WTC11 (cell line): ENCODE measurements at regions not wholly inside any gene's neighbourhood (a gene's known extent, or its start where the extent isn't known, plus 50 kb on each side); places are given as distances from the start of the nearest gene placed in this dataset.

Experiments
- ATAC-seq: fragments of 200-7000 bp; cut with Tn5 transposase; 2 replicates; pipeline ENCODE4 v1.10.0; 2021; ENCODE audit warnings: mild to moderate bottlenecking, moderate library complexity
- CTCF ChIA-PET: fragments of 300-600 bp; sonication (Branson Sonifier 250); formaldehyde crosslinking; loops from one replicate; lab custom pipeline; 2021; ENCODE audit warnings: antibody characterized with exemption; lab: Charles Lee
- POLR2A ChIA-PET: fragments of 350-600 bp; sonication (Branson Sonifier 250); formaldehyde crosslinking; loops from one replicate; lab custom pipeline; 2021; ENCODE audit warnings: antibody characterized with exemption; lab: Charles Lee
- DNase-seq: peaks from one replicate; pipeline ENCODE4 v3.0.0; 2021; ENCODE audit warnings: low spot score
- H3K27ac Mint-ChIP-seq: 2 replicates; pipeline ENCODE4 v1.8.0; 2021; ENCODE audit warnings: mixed read lengths
- H3K27me3 Mint-ChIP-seq: 2 replicates; pipeline ENCODE4 v1.8.0; 2021; ENCODE audit warnings: low read depth, mild to moderate bottlenecking, moderate library complexity, mixed read lengths
- H3K36me3 Mint-ChIP-seq: 2 replicates; pipeline ENCODE4 v1.8.0; 2021; ENCODE audit warnings: mixed read lengths
- H3K4me1 Mint-ChIP-seq: 2 replicates; pipeline ENCODE4 v1.8.0; 2022; ENCODE audit warnings: mixed read lengths
- H3K4me3 Mint-ChIP-seq: 2 replicates; pipeline ENCODE4 v1.8.0; 2021; ENCODE audit warnings: mild to moderate bottlenecking, moderate library complexity, mixed read lengths
- H3K9me3 Mint-ChIP-seq: 2 replicates; pipeline ENCODE4 v1.8.0; 2021; ENCODE audit warnings: mixed read lengths
- AR ChIP-seq: fragments of 250-450 bp; sonication (Bioruptor Pico); IDR thresholded peaks from 2 replicates; pipeline ENCODE4 v1.9.0; 2021; ENCODE audit warnings: mild to moderate bottlenecking
- HMGA2 ChIP-seq: fragments of 250-450 bp; sonication (Bioruptor Pico); IDR thresholded peaks from 2 replicates; pipeline ENCODE4 v1.4.0; 2021; ENCODE audit warnings: mild to moderate bottlenecking, moderate library complexity
- NR3C1 ChIP-seq: sonication (generic); formaldehyde crosslinking; conservative IDR thresholded peaks from 2 replicates; pipeline ENCODE4 v1.8.1; 2023; ENCODE audit warnings: low read depth, mild to moderate bottlenecking, missing genetic modification reagents
- OVOL2 ChIP-seq: fragments of 250-450 bp; sonication (Bioruptor Pico); IDR thresholded peaks from 2 replicates; pipeline ENCODE4 v1.9.0; 2021; ENCODE audit warnings: mild to moderate bottlenecking, borderline replicate concordance
- ZNF138 ChIP-seq: sonication (generic); formaldehyde crosslinking; conservative IDR thresholded peaks from 2 replicates; pipeline ENCODE4 v1.8.1; 2022; ENCODE audit warnings: mild to moderate bottlenecking, moderate library complexity, missing genetic modification reagents
- ZNF416 ChIP-seq: fragments of 250-450 bp; sonication (Bioruptor Pico); IDR thresholded peaks from 2 replicates; pipeline ENCODE4 v1.9.0; 2021; ENCODE audit warnings: mild to moderate bottlenecking, inconsistent platforms
- TF ChIP-seq, protein P1 (sequence below): sonication (generic); formaldehyde crosslinking; IDR thresholded peaks from 2 replicates; pipeline ENCODE4 v1.8.1; 2022; ENCODE audit warnings: mild to moderate bottlenecking, missing genetic modification reagents, moderate library complexity, borderline replicate concordance
- TF ChIP-seq, protein P2 (sequence below): sonication (generic); formaldehyde crosslinking; IDR thresholded peaks from 2 replicates; pipeline ENCODE4 v1.8.1; 2023; ENCODE audit warnings: mild to moderate bottlenecking, moderate library complexity, missing genetic modification reagents
- TF ChIP-seq, protein P3 (sequence below): fragments of 250-450 bp; sonication (Bioruptor Pico); IDR thresholded peaks from 2 replicates; pipeline ENCODE4 v1.9.0; 2021; ENCODE audit warnings: moderate library complexity, mild to moderate bottlenecking, inconsistent platforms, borderline replicate concordance
- TF ChIP-seq, protein P4 (sequence below): fragments of 250-450 bp; sonication (Bioruptor Pico); IDR thresholded peaks from 2 replicates; pipeline ENCODE4 v1.9.0; 2021; ENCODE audit warnings: mild to moderate bottlenecking, borderline replicate concordance
- TF ChIP-seq, protein P5 (sequence below): sonication (generic); formaldehyde crosslinking; IDR thresholded peaks from 2 replicates; pipeline ENCODE4 v1.8.0; 2023; ENCODE audit warnings: missing genetic modification reagents
- TF ChIP-seq, protein P6 (sequence below): sonication (generic); formaldehyde crosslinking; conservative IDR thresholded peaks from 2 replicates; pipeline ENCODE4 v1.8.1; 2022; ENCODE audit warnings: mild to moderate bottlenecking, missing genetic modification reagents

GRCh38 chr6:139863346-139863745, 488.9 kb upstream of the CITED2 start:
- CTCF ChIA-PET, result no interaction called here
- ATAC-seq, result no peak

GRCh38 chr6:139862311-139862710, 487.9 kb upstream of the CITED2 start:
- TF ChIP-seq, protein P1, sequence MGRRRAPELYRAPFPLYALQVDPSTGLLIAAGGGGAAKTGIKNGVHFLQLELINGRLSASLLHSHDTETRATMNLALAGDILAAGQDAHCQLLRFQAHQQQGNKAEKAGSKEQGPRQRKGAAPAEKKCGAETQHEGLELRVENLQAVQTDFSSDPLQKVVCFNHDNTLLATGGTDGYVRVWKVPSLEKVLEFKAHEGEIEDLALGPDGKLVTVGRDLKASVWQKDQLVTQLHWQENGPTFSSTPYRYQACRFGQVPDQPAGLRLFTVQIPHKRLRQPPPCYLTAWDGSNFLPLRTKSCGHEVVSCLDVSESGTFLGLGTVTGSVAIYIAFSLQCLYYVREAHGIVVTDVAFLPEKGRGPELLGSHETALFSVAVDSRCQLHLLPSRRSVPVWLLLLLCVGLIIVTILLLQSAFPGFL, result no peak
- TF ChIP-seq OVOL2, result no peak
- no peak for TF ChIP-seq NR3C1 (CRISPR knock-in tag)
- TF ChIP-seq ZNF138 (CRISPR knock-in tag), result no peak
- TF ChIP-seq, protein P2, sequence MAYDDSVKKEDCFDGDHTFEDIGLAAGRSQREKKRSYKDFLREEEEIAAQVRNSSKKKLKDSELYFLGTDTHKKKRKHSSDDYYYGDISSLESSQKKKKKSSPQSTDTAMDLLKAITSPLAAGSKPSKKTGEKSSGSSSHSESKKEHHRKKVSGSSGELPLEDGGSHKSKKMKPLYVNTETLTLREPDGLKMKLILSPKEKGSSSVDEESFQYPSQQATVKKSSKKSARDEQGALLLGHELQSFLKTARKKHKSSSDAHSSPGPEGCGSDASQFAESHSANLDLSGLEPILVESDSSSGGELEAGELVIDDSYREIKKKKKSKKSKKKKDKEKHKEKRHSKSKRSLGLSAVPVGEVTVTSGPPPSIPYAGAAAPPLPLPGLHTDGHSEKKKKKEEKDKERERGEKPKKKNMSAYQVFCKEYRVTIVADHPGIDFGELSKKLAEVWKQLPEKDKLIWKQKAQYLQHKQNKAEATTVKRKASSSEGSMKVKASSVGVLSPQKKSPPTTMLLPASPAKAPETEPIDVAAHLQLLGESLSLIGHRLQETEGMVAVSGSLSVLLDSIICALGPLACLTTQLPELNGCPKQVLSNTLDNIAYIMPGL (CRISPR knock-in tag), result no peak
- TF ChIP-seq, protein P3, sequence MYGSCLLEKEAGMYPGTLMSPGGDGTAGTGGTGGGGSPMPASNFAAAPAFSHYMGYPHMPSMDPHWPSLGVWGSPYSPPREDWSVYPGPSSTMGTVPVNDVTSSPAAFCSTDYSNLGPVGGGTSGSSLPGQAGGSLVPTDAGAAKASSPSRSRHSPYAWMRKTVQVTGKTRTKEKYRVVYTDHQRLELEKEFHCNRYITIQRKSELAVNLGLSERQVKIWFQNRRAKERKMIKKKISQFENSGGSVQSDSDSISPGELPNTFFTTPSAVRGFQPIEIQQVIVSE (CRISPR knock-in tag), result no peak
- TF ChIP-seq, protein P4, sequence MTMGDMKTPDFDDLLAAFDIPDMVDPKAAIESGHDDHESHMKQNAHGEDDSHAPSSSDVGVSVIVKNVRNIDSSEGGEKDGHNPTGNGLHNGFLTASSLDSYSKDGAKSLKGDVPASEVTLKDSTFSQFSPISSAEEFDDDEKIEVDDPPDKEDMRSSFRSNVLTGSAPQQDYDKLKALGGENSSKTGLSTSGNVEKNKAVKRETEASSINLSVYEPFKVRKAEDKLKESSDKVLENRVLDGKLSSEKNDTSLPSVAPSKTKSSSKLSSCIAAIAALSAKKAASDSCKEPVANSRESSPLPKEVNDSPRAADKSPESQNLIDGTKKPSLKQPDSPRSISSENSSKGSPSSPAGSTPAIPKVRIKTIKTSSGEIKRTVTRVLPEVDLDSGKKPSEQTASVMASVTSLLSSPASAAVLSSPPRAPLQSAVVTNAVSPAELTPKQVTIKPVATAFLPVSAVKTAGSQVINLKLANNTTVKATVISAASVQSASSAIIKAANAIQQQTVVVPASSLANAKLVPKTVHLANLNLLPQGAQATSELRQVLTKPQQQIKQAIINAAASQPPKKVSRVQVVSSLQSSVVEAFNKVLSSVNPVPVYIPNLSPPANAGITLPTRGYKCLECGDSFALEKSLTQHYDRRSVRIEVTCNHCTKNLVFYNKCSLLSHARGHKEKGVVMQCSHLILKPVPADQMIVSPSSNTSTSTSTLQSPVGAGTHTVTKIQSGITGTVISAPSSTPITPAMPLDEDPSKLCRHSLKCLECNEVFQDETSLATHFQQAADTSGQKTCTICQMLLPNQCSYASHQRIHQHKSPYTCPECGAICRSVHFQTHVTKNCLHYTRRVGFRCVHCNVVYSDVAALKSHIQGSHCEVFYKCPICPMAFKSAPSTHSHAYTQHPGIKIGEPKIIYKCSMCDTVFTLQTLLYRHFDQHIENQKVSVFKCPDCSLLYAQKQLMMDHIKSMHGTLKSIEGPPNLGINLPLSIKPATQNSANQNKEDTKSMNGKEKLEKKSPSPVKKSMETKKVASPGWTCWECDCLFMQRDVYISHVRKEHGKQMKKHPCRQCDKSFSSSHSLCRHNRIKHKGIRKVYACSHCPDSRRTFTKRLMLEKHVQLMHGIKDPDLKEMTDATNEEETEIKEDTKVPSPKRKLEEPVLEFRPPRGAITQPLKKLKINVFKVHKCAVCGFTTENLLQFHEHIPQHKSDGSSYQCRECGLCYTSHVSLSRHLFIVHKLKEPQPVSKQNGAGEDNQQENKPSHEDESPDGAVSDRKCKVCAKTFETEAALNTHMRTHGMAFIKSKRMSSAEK (CRISPR knock-in tag), result no peak
- DNase-seq, result no peak
- CTCF ChIA-PET, result no interaction called here
- peaks cover 4% of the 10 kb centered on the region for H3K4me1 Mint-ChIP-seq
- no peaks in the 10 kb centered on the region for H3K27me3 Mint-ChIP-seq
- H3K36me3 Mint-ChIP-seq, result peaks cover 5% of the 10 kb centered on the region
- POLR2A ChIA-PET, result no interaction called here
- no peak for ATAC-seq
- peaks cover 26% of the 10 kb centered on the region for H3K9me3 Mint-ChIP-seq
- H3K27ac Mint-ChIP-seq, result no peak overlapping the region
- H3K4me3 Mint-ChIP-seq, result no peak overlapping the region

More at GRCh38 chr6:139863346-139863745, 488.9 kb upstream of the CITED2 start:
- TF ChIP-seq, protein P5, sequence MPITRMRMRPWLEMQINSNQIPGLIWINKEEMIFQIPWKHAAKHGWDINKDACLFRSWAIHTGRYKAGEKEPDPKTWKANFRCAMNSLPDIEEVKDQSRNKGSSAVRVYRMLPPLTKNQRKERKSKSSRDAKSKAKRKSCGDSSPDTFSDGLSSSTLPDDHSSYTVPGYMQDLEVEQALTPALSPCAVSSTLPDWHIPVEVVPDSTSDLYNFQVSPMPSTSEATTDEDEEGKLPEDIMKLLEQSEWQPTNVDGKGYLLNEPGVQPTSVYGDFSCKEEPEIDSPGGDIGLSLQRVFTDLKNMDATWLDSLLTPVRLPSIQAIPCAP, result no peak
- TF ChIP-seq, protein P6, sequence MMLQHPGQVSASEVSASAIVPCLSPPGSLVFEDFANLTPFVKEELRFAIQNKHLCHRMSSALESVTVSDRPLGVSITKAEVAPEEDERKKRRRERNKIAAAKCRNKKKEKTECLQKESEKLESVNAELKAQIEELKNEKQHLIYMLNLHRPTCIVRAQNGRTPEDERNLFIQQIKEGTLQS, result no peak
- TF ChIP-seq AR (CRISPR knock-in tag) (no peak), ZNF416 (CRISPR knock-in tag) (no peak), HMGA2 (CRISPR knock-in tag) (no peak)
- TF ChIP-seq, protein P2 (CRISPR knock-in tag), result no peak
- no peaks in the 10 kb centered on the region for H3K27me3 Mint-ChIP-seq
- H3K36me3 Mint-ChIP-seq, result peaks cover 5% of the 10 kb centered on the region
- POLR2A ChIA-PET, result interaction anchor here (0.5 kb wide), 1 partner anchor 389 kb away, joined by 4 read pairs; no protein-coding TSS in a partner anchor
- no peak overlapping the region for H3K4me3 Mint-ChIP-seq
- peaks cover 3% of the 10 kb centered on the region for H3K4me1 Mint-ChIP-seq
- no peak for DNase-seq
- H3K9me3 Mint-ChIP-seq, result peaks cover 26% of the 10 kb centered on the region
- no peak overlapping the region for H3K27ac Mint-ChIP-seq
